Activated naive CD4-positive, alpha-beta T cell treated with anti-CD3 and anti-CD28 coated beads, Interleukin-2, amount 50 U/mL, for 24 hours (primary cell): ENCODE measurements at regions not wholly inside any gene's neighbourhood (a gene's known extent, or its start where the extent isn't known, plus 50 kb on each side); places are given as distances from the start of the nearest gene placed in this dataset.

ENCODE experiments used
- H3K27ac Mint-ChIP-seq: one replicate; pipeline ENCODE4 v1.8.0; 2021; ENCODE audit warnings: mild to moderate bottlenecking, mixed read lengths
- H3K27me3 Mint-ChIP-seq: one replicate; pipeline ENCODE4 v1.8.0; 2021; ENCODE audit warnings: mixed read lengths
- H3K36me3 Mint-ChIP-seq: one replicate; pipeline ENCODE4 v1.8.0; 2021; ENCODE audit warnings: mixed read lengths
- H3K4me1 Mint-ChIP-seq: one replicate; pipeline ENCODE4 v1.8.0; 2021; ENCODE audit warnings: mixed read lengths
- H3K4me3 Mint-ChIP-seq: one replicate; pipeline ENCODE4 v1.8.0; 2021; ENCODE audit warnings: mild to moderate bottlenecking, mixed read lengths
- H3K9me3 Mint-ChIP-seq: one replicate; pipeline ENCODE4 v1.8.0; 2021; ENCODE audit warnings: mixed read lengths

GRCh38 chr5:125316391-125316790 is 570.0 kb upstream of the ZNF608 start:
- Mint-ChIP-seq H3K27ac (no peak overlapping the region), H3K27me3 (no peaks in the 10 kb centered on the region), H3K9me3 (peaks cover 4% of the 10 kb centered on the region), H3K36me3 (no peaks in the 10 kb centered on the region), H3K4me3 (no peak overlapping the region), H3K4me1 (no peaks in the 10 kb centered on the region)

DNA sequence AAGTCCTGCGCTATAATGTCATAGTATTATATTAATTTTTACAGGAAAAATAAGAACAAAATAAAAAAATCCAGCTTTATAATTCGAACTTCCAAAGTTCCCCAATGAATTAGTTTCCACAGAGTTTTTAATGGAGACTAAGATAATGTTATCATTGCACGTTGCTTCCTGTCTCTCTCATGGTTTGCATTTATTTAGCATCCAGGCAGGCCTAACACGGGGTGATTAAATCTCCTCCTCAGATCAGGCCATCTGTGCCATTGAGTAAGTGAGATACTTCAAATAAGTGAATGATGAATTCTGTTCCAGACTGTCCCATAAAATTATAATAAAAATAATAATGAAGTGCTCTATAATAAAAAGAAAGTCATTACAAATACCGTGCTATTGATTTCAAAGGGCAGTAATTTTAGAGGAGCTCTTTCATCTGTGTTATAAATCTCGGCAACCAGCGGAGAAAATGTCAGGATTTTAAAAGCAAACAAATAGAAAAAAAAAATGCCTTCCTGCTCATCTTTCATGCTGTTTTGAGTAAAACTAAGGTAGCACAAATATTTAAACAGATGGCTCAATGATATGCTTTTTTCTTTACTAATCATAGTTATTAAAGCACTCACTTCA is 570.6 kb upstream of the ZNF608 start:
- no peaks in the 10 kb centered on the region for H3K36me3 Mint-ChIP-seq
- H3K27ac Mint-ChIP-seq: no peak overlapping the region
- no peaks in the 10 kb centered on the region for H3K27me3 Mint-ChIP-seq
- H3K9me3 Mint-ChIP-seq: peaks cover 4% of the 10 kb centered on the region
- H3K4me1 Mint-ChIP-seq: no peaks in the 10 kb centered on the region
- H3K4me3 Mint-ChIP-seq: no peak overlapping the region

- Mint-ChIP-seq H3K4me3 (no peak overlapping the region), H3K36me3 (no peaks in the 10 kb centered on the region), H3K9me3 (peaks cover 4% of the 10 kb centered on the region), H3K27me3 (no peaks in the 10 kb centered on the region), H3K27ac (no peak overlapping the region), H3K4me1 (no peaks in the 10 kb centered on the region)
Observed at GRCh38 chr5:125317536-125317995, 571.1 kb upstream of the ZNF608 start.

- no peak overlapping the region for H3K27ac Mint-ChIP-seq
- no peak overlapping the region for H3K4me3 Mint-ChIP-seq
- H3K27me3 Mint-ChIP-seq: no peaks in the 10 kb centered on the region
- H3K36me3 Mint-ChIP-seq: no peaks in the 10 kb centered on the region
- no peaks in the 10 kb centered on the region for H3K4me1 Mint-ChIP-seq
- peaks cover 4% of the 10 kb centered on the region for H3K9me3 Mint-ChIP-seq
Observed at GRCh38 chr5:125321654-125322053, 575.2 kb upstream of the ZNF608 start.

GRCh38 chr5:125323613-125324012 is 577.2 kb upstream of the ZNF608 start:
- Mint-ChIP-seq H3K36me3 (no peaks in the 10 kb centered on the region), H3K27ac (no peak overlapping the region), H3K4me1 (no peaks in the 10 kb centered on the region), H3K27me3 (no peaks in the 10 kb centered on the region), H3K4me3 (no peak overlapping the region), H3K9me3 (peaks cover 4% of the 10 kb centered on the region)

DNA sequence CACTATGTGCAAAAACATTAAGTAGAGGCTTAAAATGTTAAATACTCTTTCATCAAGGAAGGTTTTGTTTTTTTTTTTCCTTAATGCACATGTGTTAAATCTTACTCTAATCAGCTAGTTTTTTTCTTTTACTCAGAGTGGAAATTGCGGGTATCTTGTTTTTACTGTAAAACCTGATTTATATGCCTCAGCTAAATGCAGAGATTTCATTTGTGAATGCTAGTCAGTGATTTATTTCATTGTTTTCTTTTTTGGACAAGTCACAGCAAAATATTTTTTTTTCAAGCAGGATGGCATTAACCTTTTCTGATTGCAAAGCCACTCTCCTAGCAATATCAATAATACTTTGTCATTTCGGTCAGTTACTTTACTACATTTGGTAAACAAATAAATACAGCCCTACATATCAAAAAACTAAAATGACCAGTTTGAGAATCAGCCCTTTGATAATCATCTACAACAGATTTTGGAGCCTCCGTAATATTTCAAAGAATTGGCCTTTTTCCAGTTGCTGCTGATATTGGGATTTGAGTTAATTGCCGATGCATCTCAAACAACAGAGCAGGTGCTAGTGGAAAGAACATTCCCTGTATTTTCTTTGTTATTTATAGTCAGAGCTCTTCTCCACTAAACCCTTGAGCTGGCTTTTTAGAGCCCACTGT is 579.2 kb upstream of the ZNF608 start:
- Mint-ChIP-seq H3K4me1 (no peaks in the 10 kb centered on the region), H3K27me3 (no peaks in the 10 kb centered on the region), H3K4me3 (no peak overlapping the region), H3K27ac (no peak overlapping the region), H3K36me3 (no peaks in the 10 kb centered on the region), H3K9me3 (peaks cover 4% of the 10 kb centered on the region)

- H3K4me1 Mint-ChIP-seq: no peaks in the 10 kb centered on the region
- no peaks in the 10 kb centered on the region for H3K27me3 Mint-ChIP-seq
- H3K27ac Mint-ChIP-seq: no peak overlapping the region
- peaks cover 4% of the 10 kb centered on the region for H3K9me3 Mint-ChIP-seq
- H3K4me3 Mint-ChIP-seq: no peak overlapping the region
- no peaks in the 10 kb centered on the region for H3K36me3 Mint-ChIP-seq
Observed at GRCh38 chr5:125326150-125326510, 579.7 kb upstream of the ZNF608 start.

GRCh38 chr5:125327676-125328075 is 581.2 kb upstream of the ZNF608 start:
- Mint-ChIP-seq H3K4me3 (no peak overlapping the region), H3K4me1 (no peaks in the 10 kb centered on the region), H3K36me3 (no peaks in the 10 kb centered on the region), H3K27ac (no peak overlapping the region), H3K27me3 (no peaks in the 10 kb centered on the region), H3K9me3 (peaks cover 4% of the 10 kb centered on the region)

DNA sequence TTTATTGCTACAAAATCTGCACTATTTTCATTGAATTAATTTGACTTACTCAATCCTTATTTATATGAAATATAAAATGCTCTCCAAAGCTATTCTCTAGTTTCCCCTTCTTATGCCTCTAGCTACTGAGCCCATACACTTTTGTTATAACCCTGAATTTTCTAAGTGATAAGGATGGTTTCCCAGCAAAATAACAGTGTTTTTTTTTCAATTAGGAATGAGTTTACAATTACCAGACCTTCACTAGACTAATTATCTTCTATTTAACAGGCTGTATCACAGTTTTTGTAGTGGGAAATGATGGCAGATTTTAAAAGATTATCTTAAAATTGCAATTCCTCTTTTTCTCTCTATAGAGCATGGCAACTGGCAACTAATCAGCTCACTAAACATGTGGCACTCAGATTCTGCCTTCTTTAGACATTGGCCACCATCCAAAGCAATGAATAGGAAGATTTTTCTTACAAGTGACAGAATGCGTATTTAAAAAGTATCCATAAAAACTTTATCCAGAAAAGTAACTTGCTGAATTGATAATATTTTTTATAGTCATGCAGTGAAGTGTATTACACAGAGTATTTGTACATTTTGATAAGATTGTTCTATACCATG is 585.7 kb upstream of the ZNF608 start:
- Mint-ChIP-seq H3K4me3 (no peak overlapping the region), H3K4me1 (no peaks in the 10 kb centered on the region), H3K9me3 (no peaks in the 10 kb centered on the region), H3K27me3 (no peaks in the 10 kb centered on the region), H3K27ac (no peak overlapping the region), H3K36me3 (no peaks in the 10 kb centered on the region)

DNA sequence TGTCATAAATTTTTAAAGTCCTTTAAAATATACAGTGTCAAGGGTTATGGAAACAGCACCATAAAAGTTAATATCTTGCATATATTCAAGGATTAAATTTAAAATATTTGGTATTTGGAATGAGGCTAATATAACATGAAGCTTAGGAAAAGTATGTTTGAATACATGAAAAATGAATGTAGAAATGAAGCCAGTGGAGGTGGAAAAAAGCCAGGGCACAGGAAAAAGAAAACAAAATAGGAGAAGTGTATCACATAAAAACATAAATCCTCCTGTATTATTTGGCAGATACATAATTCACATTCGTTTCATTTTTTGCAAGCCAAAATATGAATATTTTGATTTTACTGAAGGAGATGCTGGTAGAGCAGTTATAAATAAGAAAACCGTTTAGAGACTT is 587.0 kb upstream of the ZNF608 start:
- Mint-ChIP-seq H3K9me3 (no peaks in the 10 kb centered on the region), H3K36me3 (no peaks in the 10 kb centered on the region), H3K4me3 (no peak overlapping the region), H3K27ac (no peak overlapping the region), H3K27me3 (no peaks in the 10 kb centered on the region), H3K4me1 (no peaks in the 10 kb centered on the region)

GRCh38 chr5:125336401-125336800 is 590.0 kb upstream of the ZNF608 start:
- Mint-ChIP-seq H3K9me3 (no peaks in the 10 kb centered on the region), H3K36me3 (no peaks in the 10 kb centered on the region), H3K4me1 (no peaks in the 10 kb centered on the region), H3K27ac (no peak overlapping the region), H3K27me3 (no peaks in the 10 kb centered on the region), H3K4me3 (no peak overlapping the region)

GRCh38 chr5:125337294-125337693 is 590.9 kb upstream of the ZNF608 start:
- Mint-ChIP-seq H3K4me1 (no peaks in the 10 kb centered on the region), H3K9me3 (no peaks in the 10 kb centered on the region), H3K36me3 (no peaks in the 10 kb centered on the region), H3K4me3 (no peak overlapping the region), H3K27me3 (no peaks in the 10 kb centered on the region), H3K27ac (no peak overlapping the region)

DNA sequence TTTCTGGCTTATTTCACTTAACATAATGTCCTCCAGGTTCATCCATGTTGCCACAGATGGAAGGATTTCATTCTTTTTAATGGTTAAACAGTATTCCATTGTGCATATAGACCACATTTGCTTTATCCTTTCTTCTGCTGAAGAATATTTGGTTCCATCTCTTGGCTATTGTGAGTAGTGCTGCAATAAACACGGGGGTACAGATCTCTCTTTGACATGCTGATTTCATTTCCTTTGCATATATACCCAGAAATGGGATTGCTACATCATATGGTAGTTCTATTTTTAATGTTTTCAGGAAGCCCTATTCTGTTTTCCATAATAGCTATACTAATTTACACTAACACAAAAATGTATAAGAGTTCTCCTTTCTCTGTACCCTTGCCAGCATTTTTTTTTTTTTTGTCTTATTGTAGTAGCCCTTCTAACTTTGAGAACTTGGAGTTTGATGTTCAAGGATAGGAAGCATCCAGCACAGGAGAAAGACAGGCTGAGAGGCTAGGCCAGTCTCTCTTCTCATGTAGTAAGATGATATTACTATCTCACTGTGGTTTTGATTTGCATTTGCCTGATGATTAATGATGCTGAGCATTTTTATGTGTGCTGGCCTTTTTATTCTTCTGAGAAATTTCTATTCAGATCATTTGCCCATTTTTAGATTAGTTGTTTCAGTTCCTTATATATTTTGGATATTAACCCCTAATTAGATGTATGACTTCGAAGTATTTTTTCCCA is 592.2 kb upstream of the ZNF608 start:
- Mint-ChIP-seq H3K27me3 (no peaks in the 10 kb centered on the region), H3K4me3 (no peak overlapping the region), H3K27ac (no peak overlapping the region), H3K9me3 (no peaks in the 10 kb centered on the region), H3K4me1 (no peaks in the 10 kb centered on the region), H3K36me3 (no peaks in the 10 kb centered on the region)

DNA sequence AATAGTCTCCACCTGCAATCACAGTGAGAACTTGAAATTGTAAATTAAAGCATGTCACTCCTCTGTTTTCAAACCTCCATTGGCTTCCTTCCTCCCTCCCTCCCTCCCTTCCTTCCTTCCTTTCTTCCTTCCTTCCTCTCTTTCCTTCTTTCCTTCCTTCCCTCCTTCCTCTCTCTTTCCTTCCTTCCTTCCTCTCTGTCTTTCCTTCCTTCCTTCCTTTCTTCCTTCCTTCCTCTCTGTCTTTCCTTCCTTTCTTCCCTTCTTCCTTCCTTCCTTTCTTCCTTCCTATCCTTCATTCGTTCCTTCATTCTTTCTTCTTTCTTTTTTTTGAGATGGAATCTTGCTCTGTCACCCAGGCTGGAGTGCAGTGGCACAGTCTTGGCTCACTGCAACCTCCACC is 595.0 kb upstream of the ZNF608 start:
- no peaks in the 10 kb centered on the region for H3K27me3 Mint-ChIP-seq
- no peaks in the 10 kb centered on the region for H3K36me3 Mint-ChIP-seq
- no peaks in the 10 kb centered on the region for H3K4me1 Mint-ChIP-seq
- H3K9me3 Mint-ChIP-seq: peaks cover 7% of the 10 kb centered on the region
- H3K4me3 Mint-ChIP-seq: no peak overlapping the region
- H3K27ac Mint-ChIP-seq: no peak overlapping the region

- Mint-ChIP-seq H3K4me3 (no peak overlapping the region), H3K27me3 (no peaks in the 10 kb centered on the region), H3K4me1 (no peaks in the 10 kb centered on the region), H3K27ac (no peak overlapping the region), H3K36me3 (no peaks in the 10 kb centered on the region), H3K9me3 (peaks cover 7% of the 10 kb centered on the region)
Observed at GRCh38 chr5:125343015-125343414, 596.6 kb upstream of the ZNF608 start.

- Mint-ChIP-seq H3K4me3 (no peak overlapping the region), H3K9me3 (peaks cover 7% of the 10 kb centered on the region), H3K27ac (no peak overlapping the region), H3K27me3 (no peaks in the 10 kb centered on the region), H3K36me3 (no peaks in the 10 kb centered on the region), H3K4me1 (no peaks in the 10 kb centered on the region)
Observed at GRCh38 chr5:125346316-125346715, 599.9 kb upstream of the ZNF608 start.
